Lower leg skin (tissue), 3 donors: ENCODE measurements at regions not wholly inside any gene's neighbourhood (a gene's known extent, or its start where the extent isn't known, plus 50 kb on each side); places are given as distances from the start of the nearest gene placed in this dataset.
"Not testable (repeated sequence)": the region's sequence is repeated elsewhere in the genome, so short reads cannot be mapped to it uniquely, and the experiment has no call there.

Source experiments
- CTCF ChIP-seq, 3 donors: fragments of 450-650 bp; IDR thresholded peaks; one replicate each; pipeline ENCODE4 v1.5.1; 2016; ENCODE audit warnings: antibody characterized with exemption in 3 of 3, mild to moderate bottlenecking in 3 of 3, moderate library complexity in 2 of 3
- POLR2A ChIP-seq, 2 donors: fragments of 450-650 bp; IDR thresholded peaks; one replicate each; pipeline ENCODE4 v1.6.1; 2016 to 2017; ENCODE audit warnings: antibody characterized with exemption in 2 of 2, mild to moderate bottlenecking in 1 of 2, moderate library complexity in 1 of 2

- TF ChIP-seq CTCF, POLR2A (IDR thresholded peaks at IDR 0.05): not testable (repeated sequence)
These were observed 417.7 kb upstream of the POU3F2 start for GRCh38 chr6:98416497-98417158.
